ENCODE measurements at regions not wholly inside any gene's neighbourhood (a gene's known extent, or its start where the extent isn't known, plus 50 kb on each side); places are given as distances from the start of the nearest gene placed in this dataset.

DNA sequence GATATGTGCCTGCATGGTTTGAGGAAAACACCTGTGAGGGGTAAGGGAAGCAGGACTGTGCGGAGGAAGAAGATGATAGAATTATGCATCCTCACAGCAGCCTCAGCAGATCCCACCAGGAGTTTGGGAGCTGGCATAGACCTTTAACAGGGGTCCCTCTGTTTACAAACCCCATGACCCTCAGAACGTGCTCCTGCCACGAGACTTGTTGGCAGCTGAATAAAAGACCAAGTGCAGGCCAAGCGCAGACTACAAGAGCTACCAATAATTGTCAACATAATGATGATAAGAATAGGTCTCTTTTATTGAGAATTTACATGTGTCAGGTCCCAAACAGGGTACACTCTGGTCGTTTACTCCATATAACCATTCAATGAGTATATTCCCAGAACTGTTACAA is 236.0 kb downstream of the MED10 start:
- TF ChIP-seq, protein P1, sequence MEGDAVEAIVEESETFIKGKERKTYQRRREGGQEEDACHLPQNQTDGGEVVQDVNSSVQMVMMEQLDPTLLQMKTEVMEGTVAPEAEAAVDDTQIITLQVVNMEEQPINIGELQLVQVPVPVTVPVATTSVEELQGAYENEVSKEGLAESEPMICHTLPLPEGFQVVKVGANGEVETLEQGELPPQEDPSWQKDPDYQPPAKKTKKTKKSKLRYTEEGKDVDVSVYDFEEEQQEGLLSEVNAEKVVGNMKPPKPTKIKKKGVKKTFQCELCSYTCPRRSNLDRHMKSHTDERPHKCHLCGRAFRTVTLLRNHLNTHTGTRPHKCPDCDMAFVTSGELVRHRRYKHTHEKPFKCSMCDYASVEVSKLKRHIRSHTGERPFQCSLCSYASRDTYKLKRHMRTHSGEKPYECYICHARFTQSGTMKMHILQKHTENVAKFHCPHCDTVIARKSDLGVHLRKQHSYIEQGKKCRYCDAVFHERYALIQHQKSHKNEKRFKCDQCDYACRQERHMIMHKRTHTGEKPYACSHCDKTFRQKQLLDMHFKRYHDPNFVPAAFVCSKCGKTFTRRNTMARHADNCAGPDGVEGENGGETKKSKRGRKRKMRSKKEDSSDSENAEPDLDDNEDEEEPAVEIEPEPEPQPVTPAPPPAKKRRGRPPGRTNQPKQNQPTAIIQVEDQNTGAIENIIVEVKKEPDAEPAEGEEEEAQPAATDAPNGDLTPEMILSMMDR (IDR thresholded peaks at IDR 0.05; ENCODE audit: control insufficient read depth, extremely low read depth, insufficient read depth): no peak
- H3K4me3 ChIP-seq (ENCODE audit: low read depth, low read length): no peak overlapping the region
- DNase-seq (ENCODE audit: low read depth): no peak

DNA sequence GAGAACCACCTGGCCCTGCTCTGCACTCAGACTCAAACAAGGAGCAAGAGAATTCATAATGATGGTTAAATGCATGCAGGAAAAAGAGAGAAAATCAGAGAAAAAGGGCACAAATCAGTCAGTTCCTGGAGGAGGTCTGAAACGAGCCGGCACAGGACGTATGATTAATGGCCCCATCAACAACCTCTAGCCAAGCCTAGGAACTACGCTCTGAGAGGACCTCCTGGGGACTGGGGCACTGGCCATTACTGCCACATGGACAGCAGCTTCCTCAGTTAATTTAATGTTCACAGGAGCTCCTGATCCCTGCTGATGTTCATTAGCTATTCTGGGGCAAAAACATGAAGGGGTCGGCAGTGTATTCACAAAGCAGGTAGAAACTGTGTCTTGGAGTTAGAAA is 238.1 kb downstream of the MED10 start:
- DNase-seq (ENCODE audit: low read depth): no peak
- H3K4me3 ChIP-seq (ENCODE audit: low read depth, low read length): no peak overlapping the region
- TF ChIP-seq, protein P1 (IDR thresholded peaks at IDR 0.05; ENCODE audit: control insufficient read depth, extremely low read depth, insufficient read depth): no peak

DNA sequence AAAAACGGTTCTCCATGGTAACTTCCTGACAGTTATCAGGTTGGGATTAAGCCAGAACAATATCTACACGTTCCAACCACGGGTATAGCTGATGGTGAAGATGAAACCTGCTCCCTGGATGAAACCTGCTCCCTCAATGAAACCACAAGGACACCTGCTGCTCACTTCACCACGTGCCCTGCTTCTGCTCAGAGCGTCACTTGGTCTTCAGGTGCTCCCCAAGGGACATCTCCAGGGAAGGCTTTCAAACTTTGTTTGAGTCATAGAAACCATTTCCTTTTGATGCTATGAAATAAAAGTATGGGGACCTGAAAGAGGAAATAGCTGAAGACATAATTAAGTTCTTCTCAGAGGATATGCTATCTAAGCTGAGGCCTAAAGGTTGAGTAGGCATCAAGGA is 242.4 kb downstream of the MED10 start:
- TF ChIP-seq, protein P1 (IDR thresholded peaks at IDR 0.05; ENCODE audit: control insufficient read depth, extremely low read depth, insufficient read depth): no peak
- no peak for DNase-seq (ENCODE audit: low read depth)
- no peak overlapping the region for H3K4me3 ChIP-seq (ENCODE audit: low read depth, low read length)

DNA sequence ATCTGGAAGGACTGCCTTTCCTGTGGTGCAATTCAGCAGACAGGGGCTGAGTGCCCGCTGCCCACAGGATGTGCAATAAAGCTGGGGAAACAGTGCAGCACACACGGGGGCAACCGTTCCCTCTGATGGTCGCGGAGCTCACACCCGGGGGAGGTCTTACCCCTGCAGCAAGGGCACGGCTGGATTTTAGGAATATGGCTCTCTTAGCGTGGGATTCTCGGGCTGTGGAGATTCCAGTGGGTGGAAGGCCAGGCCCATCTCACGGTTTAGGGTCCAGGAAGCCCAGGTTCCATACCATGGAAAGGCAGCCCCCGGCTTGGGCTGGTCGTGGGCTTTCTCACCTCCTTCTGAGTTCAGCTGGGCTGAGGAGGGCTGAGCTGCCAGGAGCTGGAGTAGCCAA is 244.1 kb downstream of the MED10 start:
- no peak overlapping the region for H3K4me3 ChIP-seq (ENCODE audit: low read depth, low read length)
- TF ChIP-seq, protein P1 (IDR thresholded peaks at IDR 0.05; ENCODE audit: control insufficient read depth, extremely low read depth, insufficient read depth): no peak
- DNase-seq (ENCODE audit: low read depth): no peak

DNA sequence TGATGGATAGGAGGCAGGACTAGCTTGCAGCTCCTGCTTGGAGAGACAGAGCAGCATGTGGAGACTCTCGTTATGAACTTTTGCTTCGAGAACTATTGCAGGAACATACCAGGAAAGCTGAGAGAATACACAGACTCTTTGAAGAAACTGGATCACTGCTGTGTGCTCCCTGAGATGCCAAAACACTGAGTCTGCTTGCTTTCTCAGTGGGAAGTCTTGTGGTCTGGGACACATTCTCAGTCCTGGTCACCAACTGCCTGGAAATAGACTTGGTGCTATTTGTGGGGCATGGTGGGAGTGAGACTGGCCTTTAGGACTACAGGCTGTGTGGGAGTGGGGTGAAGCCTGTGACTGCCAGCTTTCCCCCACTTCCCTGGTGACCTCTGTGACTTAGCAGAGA is 252.6 kb downstream of the MED10 start:
- TF ChIP-seq, protein P1 (IDR thresholded peaks at IDR 0.05; ENCODE audit: control insufficient read depth, extremely low read depth, insufficient read depth): no peak
- DNase-seq (ENCODE audit: low read depth): no peak
- no peak overlapping the region for H3K4me3 ChIP-seq (ENCODE audit: low read depth, low read length)

DNA sequence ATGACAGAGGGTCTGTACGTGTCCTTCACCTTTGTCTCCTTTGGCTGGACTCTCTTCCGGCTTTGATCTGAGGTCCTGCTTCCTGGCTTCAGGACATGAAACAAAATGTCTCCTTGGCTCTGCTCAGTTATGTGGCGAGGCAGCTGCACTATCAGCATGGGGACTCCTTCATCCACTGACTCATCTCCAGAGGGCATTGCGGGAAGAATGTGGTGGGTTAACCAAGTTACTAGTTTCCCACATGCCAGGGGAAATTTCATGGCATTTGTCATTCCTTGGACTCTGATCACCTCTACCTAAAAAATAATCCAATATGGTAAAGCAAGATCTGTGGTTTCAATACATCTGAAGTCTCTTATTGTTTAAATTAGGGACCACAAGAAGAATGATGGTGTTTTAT is 259.7 kb downstream of the MED10 start:
- H3K4me3 ChIP-seq (ENCODE audit: low read depth, low read length): no peak overlapping the region
- DNase-seq (ENCODE audit: low read depth): no peak

DNA sequence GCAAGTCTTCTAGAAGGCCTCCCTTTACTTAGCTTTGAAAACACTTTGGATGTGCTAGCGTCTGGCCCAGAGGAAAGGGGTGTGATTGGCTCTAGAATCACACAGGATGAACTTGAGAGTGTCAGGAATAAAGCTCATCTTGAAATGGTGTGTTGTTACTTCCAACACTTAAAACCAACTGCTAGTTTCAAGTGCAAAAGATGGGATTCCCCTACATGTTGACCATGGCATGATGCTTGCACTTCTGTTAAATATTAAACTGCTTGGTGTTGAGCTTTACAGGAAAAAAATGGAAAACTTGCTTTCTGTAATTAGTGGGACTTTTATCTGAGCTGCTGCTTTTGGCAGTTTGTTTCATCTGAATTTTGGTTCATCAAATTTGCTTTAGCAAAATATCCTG is 261.1 kb downstream of the MED10 start:
- DNase-seq (ENCODE audit: low read depth): no peak
- TF ChIP-seq, protein P1 (IDR thresholded peaks at IDR 0.05; ENCODE audit: control insufficient read depth, extremely low read depth, insufficient read depth): no peak
- no peak overlapping the region for H3K4me3 ChIP-seq (ENCODE audit: low read depth, low read length)

More for the DNA sequence above, 259.7 kb downstream of the MED10 start:
- TF ChIP-seq, protein P1 (IDR thresholded peaks at IDR 0.05; ENCODE audit: control insufficient read depth, extremely low read depth, insufficient read depth): no peak
